ENCODE measurements at regions not wholly inside any gene's neighbourhood (a gene's known extent, or its start where the extent isn't known, plus 50 kb on each side); places are given as distances from the start of the nearest gene placed in this dataset.

DNA sequence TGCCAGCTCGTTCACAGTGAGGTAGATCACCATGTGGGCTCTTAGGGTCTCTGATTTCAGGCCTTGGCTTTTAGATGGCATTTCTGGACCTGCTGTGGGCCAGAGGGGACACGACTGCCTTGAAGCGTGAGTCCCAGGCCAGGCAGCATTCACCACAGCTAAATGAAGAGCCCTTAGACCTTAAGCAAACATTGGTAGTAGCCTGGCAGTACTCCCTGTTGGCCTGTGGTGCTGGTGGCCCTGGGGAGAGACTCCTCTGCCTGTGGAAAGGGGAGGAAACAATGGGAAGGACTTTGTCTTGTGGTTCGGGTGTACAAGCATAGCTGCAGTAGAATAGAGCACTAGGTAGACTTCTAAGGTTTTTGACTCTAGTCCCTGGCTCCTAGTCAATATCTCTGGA, 456.0 kb upstream of the DCC start:
- Histone ChIP-seq H3K27ac (ENCODE audit: low read depth, low read length) (no peak overlapping the region), H3K4me1 (ENCODE audit: control insufficient read depth, insufficient read depth, low read length) (peaks cover 4% of the 10 kb centered on the region), H3K36me3 (ENCODE audit: control insufficient read depth, insufficient read depth, low read length) (no peaks in the 10 kb centered on the region), H3K4me3 (ENCODE audit: low read length) (no peak overlapping the region), H3K9ac (ENCODE audit: extremely low read depth, low read length, poor library complexity, severe bottlenecking) (no peak overlapping the region), H3K9me3 (ENCODE audit: control insufficient read depth, low read length) (no peaks in the 10 kb centered on the region), H3K27me3 (ENCODE audit: control insufficient read depth, insufficient read depth, low read length, poor library complexity, severe bottlenecking) (no peaks in the 10 kb centered on the region)
- H3K4me1 Mint-ChIP-seq, result peaks cover 2% of the 10 kb centered on the region
- no peak for DNase-seq
- no peaks in the 10 kb centered on the region for H3K9me3 Mint-ChIP-seq
- no peaks in the 10 kb centered on the region for H3K27me3 Mint-ChIP-seq (ENCODE audit: insufficient read depth)
- no peaks in the 10 kb centered on the region for H3K36me3 Mint-ChIP-seq (ENCODE audit: low read depth)
- H3K4me3 Mint-ChIP-seq, result no peak overlapping the region
- WGBS, 2 experiments (ENCODE audit: insufficient coverage in 1 of 2, insufficient read length in 1 of 2), result 60 to 90% methylated on average over 1 to 4 of the region's 4 CpGs
- TF ChIP-seq, protein P1, sequence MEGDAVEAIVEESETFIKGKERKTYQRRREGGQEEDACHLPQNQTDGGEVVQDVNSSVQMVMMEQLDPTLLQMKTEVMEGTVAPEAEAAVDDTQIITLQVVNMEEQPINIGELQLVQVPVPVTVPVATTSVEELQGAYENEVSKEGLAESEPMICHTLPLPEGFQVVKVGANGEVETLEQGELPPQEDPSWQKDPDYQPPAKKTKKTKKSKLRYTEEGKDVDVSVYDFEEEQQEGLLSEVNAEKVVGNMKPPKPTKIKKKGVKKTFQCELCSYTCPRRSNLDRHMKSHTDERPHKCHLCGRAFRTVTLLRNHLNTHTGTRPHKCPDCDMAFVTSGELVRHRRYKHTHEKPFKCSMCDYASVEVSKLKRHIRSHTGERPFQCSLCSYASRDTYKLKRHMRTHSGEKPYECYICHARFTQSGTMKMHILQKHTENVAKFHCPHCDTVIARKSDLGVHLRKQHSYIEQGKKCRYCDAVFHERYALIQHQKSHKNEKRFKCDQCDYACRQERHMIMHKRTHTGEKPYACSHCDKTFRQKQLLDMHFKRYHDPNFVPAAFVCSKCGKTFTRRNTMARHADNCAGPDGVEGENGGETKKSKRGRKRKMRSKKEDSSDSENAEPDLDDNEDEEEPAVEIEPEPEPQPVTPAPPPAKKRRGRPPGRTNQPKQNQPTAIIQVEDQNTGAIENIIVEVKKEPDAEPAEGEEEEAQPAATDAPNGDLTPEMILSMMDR (conservative IDR thresholded peaks at IDR 0.05), result no peak
- H3K27ac Mint-ChIP-seq, result no peak overlapping the region

DNA sequence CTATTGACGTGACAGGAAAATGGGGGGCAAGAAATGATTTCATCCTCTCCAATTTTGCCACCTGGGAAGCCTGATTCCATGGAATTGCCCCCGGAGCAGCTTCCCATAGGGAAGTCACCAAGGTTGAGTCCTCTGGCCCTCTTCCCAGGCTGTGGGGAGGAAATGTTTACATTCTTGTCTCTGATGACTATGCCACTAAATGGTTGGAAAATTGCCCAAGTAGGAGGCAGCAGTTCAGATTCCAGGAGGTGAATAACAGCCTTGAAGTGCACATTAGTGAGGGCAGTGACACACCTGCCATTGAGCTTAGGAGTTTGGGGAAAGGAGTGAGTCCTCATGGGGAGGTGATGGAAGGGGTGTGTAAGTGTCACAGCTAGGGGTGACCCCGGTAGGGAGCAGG, 449.2 kb upstream of the DCC start:
- H3K9ac ChIP-seq (ENCODE audit: extremely low read depth, low read length, poor library complexity, severe bottlenecking), result no peak overlapping the region
- WGBS, 2 experiments (ENCODE audit: insufficient coverage in 1 of 2, insufficient read length in 1 of 2), result 89 to 90% methylated on average over 3 of the region's 3 CpGs
- no peaks in the 10 kb centered on the region for H3K4me1 ChIP-seq (ENCODE audit: control insufficient read depth, insufficient read depth, low read length)
- H3K4me3 ChIP-seq (ENCODE audit: low read length), result no peak overlapping the region
- no peaks in the 10 kb centered on the region for H3K36me3 Mint-ChIP-seq (ENCODE audit: low read depth)
- H3K9me3 ChIP-seq (ENCODE audit: control insufficient read depth, low read length), result no peaks in the 10 kb centered on the region
- no peaks in the 10 kb centered on the region for H3K27me3 ChIP-seq (ENCODE audit: control insufficient read depth, insufficient read depth, low read length, poor library complexity, severe bottlenecking)
- no peak overlapping the region for H3K4me3 Mint-ChIP-seq
- H3K36me3 ChIP-seq (ENCODE audit: control insufficient read depth, insufficient read depth, low read length), result no peaks in the 10 kb centered on the region
- DNase-seq, result no peak
- no peak overlapping the region for H3K27ac Mint-ChIP-seq
- no peaks in the 10 kb centered on the region for H3K4me1 Mint-ChIP-seq
- TF ChIP-seq, protein P1 (conservative IDR thresholded peaks at IDR 0.05), result no peak
- H3K9me3 Mint-ChIP-seq, result no peaks in the 10 kb centered on the region
- H3K27me3 Mint-ChIP-seq (ENCODE audit: insufficient read depth), result no peaks in the 10 kb centered on the region
- no peak overlapping the region for H3K27ac ChIP-seq (ENCODE audit: low read depth, low read length)

DNA sequence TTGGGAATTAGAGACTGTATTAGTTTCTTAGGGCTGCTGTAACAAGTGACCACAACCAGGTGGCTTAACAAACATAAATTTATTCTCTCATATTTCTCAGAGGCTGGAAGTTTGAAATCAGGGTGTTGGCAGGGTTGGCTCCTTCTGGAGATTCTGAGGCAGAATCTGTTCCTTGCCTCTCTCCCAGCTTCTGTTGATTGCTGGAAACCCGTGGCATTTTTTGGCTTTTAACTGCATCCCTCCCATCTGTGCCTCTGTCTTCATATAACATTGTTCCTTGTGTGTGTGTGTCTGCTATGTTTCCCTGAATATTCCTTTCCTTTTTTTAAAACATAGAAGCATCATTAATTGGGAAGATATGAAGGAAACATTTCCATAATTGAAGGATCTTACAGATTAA, 448.1 kb upstream of the DCC start:
- Histone ChIP-seq H3K9ac (ENCODE audit: extremely low read depth, low read length, poor library complexity, severe bottlenecking) (no peak overlapping the region), H3K4me1 (ENCODE audit: control insufficient read depth, insufficient read depth, low read length) (no peaks in the 10 kb centered on the region), H3K27me3 (ENCODE audit: control insufficient read depth, insufficient read depth, low read length, poor library complexity, severe bottlenecking) (no peaks in the 10 kb centered on the region), H3K36me3 (ENCODE audit: control insufficient read depth, insufficient read depth, low read length) (no peaks in the 10 kb centered on the region), H3K4me3 (ENCODE audit: low read length) (no peak overlapping the region), H3K9me3 (ENCODE audit: control insufficient read depth, low read length) (no peaks in the 10 kb centered on the region), H3K27ac (ENCODE audit: low read depth, low read length) (no peak overlapping the region)
- Mint-ChIP-seq H3K9me3 (no peaks in the 10 kb centered on the region), H3K27me3 (ENCODE audit: insufficient read depth) (no peaks in the 10 kb centered on the region), H3K27ac (no peak overlapping the region), H3K4me1 (no peaks in the 10 kb centered on the region), H3K4me3 (no peak overlapping the region), H3K36me3 (ENCODE audit: low read depth) (no peaks in the 10 kb centered on the region)
- TF ChIP-seq, protein P1 (conservative IDR thresholded peaks at IDR 0.05), result no peak
- no peak for DNase-seq
- 75 to 80% methylated on average over 1 of the region's 1 CpG for WGBS, 2 experiments (ENCODE audit: insufficient coverage in 1 of 2, insufficient read length in 1 of 2)
